HepG2 (cell line): ENCODE measurements at regions not wholly inside any gene's neighbourhood (a gene's known extent, or its start where the extent isn't known, plus 50 kb on each side); places are given as distances from the start of the nearest gene placed in this dataset.

ENCODE experiments used
- BCL3 ChIP-seq: sonication (generic); formaldehyde crosslinking; IDR thresholded peaks from 2 replicates; pipeline ENCODE4 v1.5.1; 2020; ENCODE audit warnings: mild to moderate bottlenecking, missing genetic modification reagents, moderate library complexity
- CTCF ChIP-seq: sonication (generic); formaldehyde crosslinking; IDR thresholded peaks from 2 replicates; pipeline ENCODE4 v1.5.0; 2020; ENCODE audit warnings: mild to moderate bottlenecking, missing genetic modification reagents, moderate library complexity
- FOSL1 ChIP-seq: sonication (generic); formaldehyde crosslinking; IDR thresholded peaks from 2 replicates; pipeline ENCODE4 v1.9.0; 2021; ENCODE audit warnings: missing genetic modification reagents, borderline replicate concordance
- JUND ChIP-seq: sonication (generic); formaldehyde crosslinking; IDR thresholded peaks from 2 replicates; pipeline ENCODE4 v1.8.0; 2022; ENCODE audit warnings: mild to moderate bottlenecking, missing genetic modification reagents
- NFE2L1 ChIP-seq: sonication (generic); formaldehyde crosslinking; IDR thresholded peaks from 2 replicates; pipeline ENCODE4 v1.4.0; 2020; ENCODE audit warnings: missing genetic modification reagents, mild to moderate bottlenecking, borderline replicate concordance
- POLR2AphosphoS5 ChIP-seq: IDR thresholded peaks from 2 replicates; pipeline ENCODE4 v1.6.1; 2012; ENCODE audit warnings: low read depth, low read length
- PTBP1 ChIP-seq: fragments of 200-400 bp; formaldehyde crosslinking; IDR thresholded peaks from 2 replicates; pipeline ENCODE4 v1.6.1; 2018; ENCODE audit warnings: low read length, low read depth; ENCODE audit not compliant: poor library complexity, severe bottlenecking
- TGIF2 ChIP-seq: IDR thresholded peaks from 2 replicates; pipeline ENCODE4 v1.6.1; 2016; ENCODE audit warnings: control low read depth, missing compliant biosample characterization
- ZBTB21 ChIP-seq: sonication (generic); formaldehyde crosslinking; IDR thresholded peaks from 2 replicates; pipeline ENCODE4 v1.4.0; 2020; ENCODE audit warnings: missing genetic modification reagents
- ZNF552 ChIP-seq: sonication (generic); formaldehyde crosslinking; IDR thresholded peaks from 2 replicates; pipeline ENCODE4 v1.9.0; 2022; ENCODE audit warnings: missing genetic modification reagents, mild to moderate bottlenecking, borderline replicate concordance
- ZNF839 ChIP-seq: sonication (generic); formaldehyde crosslinking; IDR thresholded peaks from 2 replicates; pipeline ENCODE4 v1.4.0; 2020; ENCODE audit warnings: missing genetic modification reagents, mild to moderate bottlenecking, borderline replicate concordance

- TF ChIP-seq FOSL1 (CRISPR knock-in tag) (no peak), ZNF552 (no peak), BCL3 (no peak), TGIF2 (CRISPR knock-in tag) (no peak), NFE2L1 (CRISPR knock-in tag) (no peak), ZNF839 (CRISPR knock-in tag) (no peak), CTCF (CRISPR knock-in tag) (no peak), JUND (no peak), PTBP1 (no peak), ZBTB21 (no peak), POLR2AphosphoS5 (no peak)
These were observed 584.6 kb downstream of the ANXA1 start for GRCh38 chr9:73736270-73736669.
